GM18873 (cell line): ENCODE measurements at regions not wholly inside any gene's neighbourhood (a gene's known extent, or its start where the extent isn't known, plus 50 kb on each side); places are given as distances from the start of the nearest gene placed in this dataset.

Source experiments
- ATAC-seq: cut with Tn5 transposase; IDR thresholded peaks from one replicate; pipeline ENCODE4 v1.9.1; 2021; ENCODE audit warnings: mild to moderate bottlenecking, moderate library complexity, moderate number of reproducible peaks; ENCODE audit not compliant: unreplicated experiment, low FRiP score

DNA sequence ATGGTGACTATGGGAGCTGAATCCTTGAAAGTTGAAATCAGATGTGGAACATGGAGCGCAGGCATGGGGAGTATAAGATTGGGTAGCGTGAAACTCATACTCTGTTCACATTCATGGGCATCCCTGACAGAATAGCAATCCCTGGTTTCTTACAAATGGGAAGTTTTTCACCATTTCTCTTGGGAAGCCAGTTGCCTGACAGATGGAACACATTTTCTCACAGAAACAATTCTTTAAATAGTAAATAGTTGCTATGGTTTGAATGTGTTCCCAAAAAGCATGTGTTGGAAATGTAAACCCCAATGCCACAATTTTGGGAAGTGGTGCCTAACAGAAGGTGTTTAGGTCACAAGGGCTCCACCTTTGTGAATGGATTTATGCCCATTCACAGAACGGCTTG, 262.8 kb upstream of the HS3ST5 start:
- ATAC-seq: no peak

DNA sequence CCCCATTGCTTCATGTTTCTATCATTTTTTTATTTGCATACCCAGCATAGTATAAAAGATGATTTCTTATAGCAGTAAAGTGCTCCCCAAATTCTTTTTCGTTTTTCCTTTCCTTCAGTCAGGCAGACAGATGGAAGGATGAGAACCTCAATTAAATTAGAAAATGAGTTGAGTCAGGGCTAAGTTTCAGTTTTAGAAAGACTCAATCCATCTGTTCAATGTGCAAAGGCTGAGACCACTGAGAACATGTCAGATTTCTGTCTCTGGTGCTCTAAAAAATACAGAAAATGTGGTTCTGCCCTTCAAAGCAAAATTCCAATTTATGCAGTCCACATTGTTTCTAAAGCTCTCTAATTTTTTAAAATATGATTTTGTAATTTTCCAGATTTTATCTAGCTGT, 257.6 kb upstream of the HS3ST5 start:
- ATAC-seq: no peak

GRCh38 chr6:114595591-114595990, 252.8 kb upstream of the HS3ST5 start:
- ATAC-seq: no peak

GRCh38 chr6:114595186-114595585, 252.4 kb upstream of the HS3ST5 start:
- ATAC-seq: no peak

DNA sequence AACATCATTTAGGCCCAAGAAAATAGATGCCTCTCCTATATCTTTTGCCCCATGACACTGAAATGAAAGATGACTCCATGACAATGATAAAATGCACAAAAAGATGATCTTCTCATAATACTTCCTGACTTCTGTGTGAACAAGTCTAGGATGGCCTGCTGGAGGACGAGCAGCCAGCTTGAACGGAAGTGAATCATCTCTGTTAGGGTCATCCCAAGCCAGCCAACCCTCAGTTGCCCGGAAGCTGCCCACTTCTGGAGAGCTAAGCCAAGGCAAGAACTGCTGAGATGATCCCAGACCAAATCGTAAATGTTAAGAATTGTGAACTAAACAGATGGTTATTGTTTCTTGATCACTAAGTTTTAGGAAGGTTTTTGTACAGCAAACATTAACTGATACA, 249.7 kb upstream of the HS3ST5 start:
- ATAC-seq: no peak

DNA sequence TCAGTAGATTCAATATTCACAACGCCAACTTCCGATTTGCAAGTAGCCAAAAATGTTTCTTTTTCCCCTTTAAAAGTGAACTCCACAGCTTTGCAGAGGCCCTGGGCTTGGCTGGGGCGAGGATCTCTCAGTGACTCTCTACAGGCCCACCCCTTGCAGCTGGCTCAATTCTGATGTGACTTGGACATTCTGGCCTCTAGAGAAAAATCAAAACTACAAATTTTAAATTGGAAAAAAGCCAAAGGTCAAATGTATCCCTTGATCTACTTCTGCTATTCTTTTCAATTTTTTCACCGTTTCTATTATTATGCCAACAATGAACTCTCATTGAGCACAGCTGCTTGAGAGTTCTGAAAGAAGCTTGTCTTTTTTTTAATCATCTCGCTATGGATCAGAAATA, 245.9 kb upstream of the HS3ST5 start:
- no peak for ATAC-seq

- no peak for ATAC-seq
Observed at GRCh38 chr6:114586298-114586697, 243.5 kb upstream of the HS3ST5 start.

- no peak for ATAC-seq
Observed at GRCh38 chr6:114581293-114581692, 238.5 kb upstream of the HS3ST5 start.

GRCh38 chr6:114580882-114581281, 238.1 kb upstream of the HS3ST5 start:
- ATAC-seq: no peak

DNA sequence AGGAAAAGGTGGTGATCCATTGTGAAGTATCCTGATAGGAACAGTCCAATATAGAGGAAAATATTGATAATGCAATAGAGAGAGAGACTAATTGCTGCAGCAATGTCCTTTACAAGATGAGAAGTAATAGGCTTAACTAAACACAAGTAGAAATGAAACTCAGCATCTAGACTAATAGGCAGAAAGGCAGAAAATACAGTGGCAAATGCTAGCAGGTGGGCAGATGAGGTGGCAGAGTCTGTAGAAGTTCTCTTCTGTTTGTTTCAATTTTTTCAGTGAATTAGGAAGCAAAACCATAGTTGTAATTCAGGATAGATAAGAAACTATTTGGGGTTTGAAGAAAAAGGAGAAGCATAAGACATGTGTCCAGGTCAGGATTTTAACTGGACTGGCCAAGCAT, 236.7 kb upstream of the HS3ST5 start:
- ATAC-seq: no peak

GRCh38 chr6:114577109-114577508, 234.3 kb upstream of the HS3ST5 start:
- no peak for ATAC-seq

GRCh38 chr6:114576330-114576729, 233.5 kb upstream of the HS3ST5 start:
- ATAC-seq: no peak

- no peak for ATAC-seq
Observed at GRCh38 chr6:114569669-114570068, 226.8 kb upstream of the HS3ST5 start.

DNA sequence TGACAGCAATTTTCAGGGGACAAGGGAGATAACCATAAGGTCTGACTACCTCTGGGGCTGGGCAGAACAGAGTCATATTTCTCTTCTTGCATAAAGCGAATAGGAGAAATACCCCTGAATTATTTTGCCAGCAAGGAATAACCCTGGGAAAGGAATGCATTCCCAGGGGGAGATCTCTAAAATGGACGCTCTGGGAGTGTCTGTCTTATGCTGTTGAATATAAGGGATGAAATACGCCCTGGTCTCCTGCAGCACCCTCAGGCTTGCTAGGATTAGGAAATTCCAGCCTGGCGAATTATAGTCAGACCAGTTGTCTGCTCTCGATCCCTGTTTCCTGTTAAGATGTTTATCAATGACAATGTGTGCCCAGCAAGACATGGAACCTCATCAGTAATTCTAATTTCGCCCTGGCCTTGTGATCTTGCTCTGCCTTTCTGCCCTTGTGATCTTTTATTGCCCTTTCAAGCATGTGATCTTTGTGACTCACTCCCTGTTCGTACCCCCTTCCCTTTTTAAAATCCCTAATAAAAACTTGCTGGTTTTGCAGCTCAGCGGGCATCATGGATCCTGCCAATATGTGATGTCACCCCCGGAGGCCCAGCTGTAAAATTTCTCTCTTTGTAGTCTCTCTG, 221.6 kb upstream of the HS3ST5 start:
- no peak for ATAC-seq

DNA sequence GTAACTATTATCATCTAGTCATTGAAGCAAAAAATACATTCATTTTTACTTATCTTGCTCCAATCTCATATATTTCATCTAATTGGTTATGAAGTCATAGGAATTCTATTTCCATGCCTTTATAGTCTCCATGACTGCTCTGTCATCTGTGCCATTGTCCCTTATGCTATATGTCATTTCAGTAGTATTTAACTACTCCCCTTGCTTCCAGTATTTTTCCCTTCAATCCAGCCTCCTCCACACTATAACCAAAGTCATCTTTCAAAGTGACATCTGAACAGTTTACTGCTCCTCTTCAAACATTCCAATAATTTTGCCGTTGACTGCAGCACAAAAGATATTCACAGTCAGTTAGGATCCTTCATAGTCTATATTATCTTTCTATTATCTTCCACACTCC, 216.6 kb upstream of the HS3ST5 start:
- ATAC-seq: no peak

DNA sequence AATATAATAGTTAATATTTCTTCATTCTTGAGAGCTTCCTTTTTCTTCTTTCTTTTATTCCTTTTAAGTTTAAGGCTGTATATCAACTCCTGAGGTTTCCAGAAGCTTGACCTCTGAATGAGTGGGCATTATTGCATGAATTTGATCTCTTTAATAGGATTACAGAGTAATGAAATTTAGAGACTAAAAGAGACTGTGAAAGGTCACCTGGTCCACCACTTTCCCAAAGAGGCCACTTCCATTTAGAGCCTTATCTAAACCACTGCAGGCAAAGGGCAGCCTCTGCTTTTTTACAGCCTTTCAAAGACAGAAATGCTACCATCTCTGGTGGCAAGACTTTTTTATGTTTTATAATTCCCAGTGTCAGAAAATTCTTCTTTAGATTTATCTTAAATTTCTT, 215.3 kb upstream of the HS3ST5 start:
- no peak for ATAC-seq

- no peak for ATAC-seq
Observed at GRCh38 chr6:114556846-114557488, 214.1 kb upstream of the HS3ST5 start.

DNA sequence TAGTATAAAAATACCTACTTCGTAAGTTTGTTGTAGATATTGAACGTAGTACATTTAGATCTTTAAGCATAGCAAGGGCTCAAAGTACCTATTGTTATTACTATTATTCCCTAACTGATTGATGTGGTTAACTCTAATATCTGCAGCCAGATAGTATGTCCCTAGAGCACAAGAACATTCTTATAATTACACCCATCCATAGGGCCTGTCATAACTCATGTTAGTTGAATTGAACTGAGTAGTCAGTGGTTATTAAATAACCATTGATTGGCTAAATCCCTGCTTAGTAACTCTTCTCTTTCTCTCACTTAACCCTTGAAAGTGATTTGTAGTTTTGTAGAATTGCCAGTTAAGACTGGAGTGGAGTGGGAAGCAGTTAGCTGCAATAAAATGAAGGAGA, 207.5 kb upstream of the HS3ST5 start:
- no peak for ATAC-seq

- no peak for ATAC-seq
Observed at GRCh38 chr6:114543696-114544095, 200.9 kb upstream of the HS3ST5 start.

DNA sequence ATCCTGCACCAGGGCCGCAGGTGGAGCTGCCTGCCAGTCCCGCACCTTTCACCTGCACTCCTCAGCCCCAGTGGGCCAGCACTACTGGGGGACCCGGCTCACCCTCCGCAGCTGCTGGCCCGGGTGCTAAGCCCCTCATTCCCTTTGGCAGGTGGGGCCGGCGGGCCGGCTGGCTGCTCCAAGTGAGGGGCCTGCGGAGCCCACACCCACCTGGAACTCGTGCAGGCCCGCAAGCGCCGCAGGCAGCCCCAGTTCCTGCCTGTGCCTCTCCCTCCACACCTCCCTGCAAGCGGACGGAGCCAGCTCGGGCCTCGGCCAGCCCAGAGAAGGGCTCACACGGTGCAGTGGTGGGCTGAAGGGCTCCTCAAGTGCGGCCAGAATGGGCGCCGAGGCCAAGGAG, 199.0 kb upstream of the HS3ST5 start:
- ATAC-seq: no peak

DNA sequence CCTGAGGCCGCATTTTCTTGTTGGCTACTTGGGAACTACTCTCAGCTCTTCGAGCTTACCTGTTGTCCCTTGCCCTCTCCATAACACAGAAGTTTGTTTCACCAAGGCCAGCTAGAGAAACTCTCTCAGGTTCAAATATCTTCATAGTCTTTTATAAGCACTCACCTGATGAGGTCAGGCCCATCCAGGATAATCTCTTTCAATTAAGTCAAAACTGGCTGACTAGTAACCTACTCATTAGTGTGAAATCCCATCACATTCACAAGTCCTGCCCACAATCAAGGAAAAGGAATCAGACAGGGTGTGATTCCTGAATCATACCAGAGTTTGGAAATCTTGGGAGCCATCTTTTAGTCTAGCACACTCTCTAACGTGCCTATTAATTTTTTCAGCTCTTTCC, 195.2 kb upstream of the HS3ST5 start:
- no peak for ATAC-seq

GRCh38 chr6:114534813-114535212, 192.0 kb upstream of the HS3ST5 start:
- no peak for ATAC-seq

DNA sequence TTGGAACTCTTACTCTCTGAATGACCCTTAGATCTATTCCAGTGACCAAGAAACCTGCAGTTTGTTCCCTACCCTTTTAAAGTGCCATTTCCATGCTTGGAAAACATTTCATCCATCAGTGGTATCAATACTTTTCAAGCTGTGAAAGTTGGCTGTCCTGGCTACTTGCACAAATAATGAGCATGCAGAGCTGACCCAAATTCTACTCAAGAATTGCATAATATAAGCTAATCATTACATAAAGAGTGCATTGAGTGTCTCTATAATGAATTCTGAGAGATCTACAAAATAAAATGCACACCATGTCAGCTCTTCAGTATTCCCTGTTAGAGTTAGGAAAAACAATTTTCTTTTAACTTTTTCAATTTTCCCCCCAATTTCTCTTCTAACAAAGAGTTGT, 181.3 kb upstream of the HS3ST5 start:
- no peak for ATAC-seq
